ENCODE measurements at regions not wholly inside any gene's neighbourhood (a gene's known extent, or its start where the extent isn't known, plus 50 kb on each side); places are given as distances from the start of the nearest gene placed in this dataset.

- Histone ChIP-seq H3K9me3 (ENCODE audit: control insufficient read depth in 2 of 3, insufficient read depth in 1 of 3, low read length in 3 of 3) (no peaks in the 10 kb centered on the region), H3K27me3 (ENCODE audit: control insufficient read depth, insufficient read depth, low read length) (no peaks in the 10 kb centered on the region), H3K4me1 (ENCODE audit: control insufficient read depth in 2 of 3, insufficient read depth in 2 of 3, low read depth in 1 of 3, low read length in 3 of 3) (no peaks in the 10 kb centered on the region), H3K36me3 (ENCODE audit: control insufficient read depth in 2 of 3, insufficient read depth in 3 of 3, low read length in 3 of 3) (no peaks in the 10 kb centered on the region), H3K4me3 (ENCODE audit: low read length in 3 of 3) (no peak overlapping the region), H3K9ac (ENCODE audit: low read length in 3 of 3) (no peak overlapping the region), H3K27ac (ENCODE audit: low read depth in 2 of 2, low read length in 2 of 2) (no peak overlapping the region)
- intact Hi-C loops (cut with DNase I) = no loop called here
- TF ChIP-seq CTCF (IDR thresholded peaks at IDR 0.05; ENCODE audit: borderline replicate concordance, extremely low read depth, insufficient read depth) = no peak
- FAIRE-seq (no peak), DNase-seq (no peak)
These were observed 1025.0 kb downstream of the ZPLD1 start for GRCh38 chr3:103459815-103460214.

GRCh38 chr3:103470498-103470897 is 1035.7 kb downstream of the ZPLD1 start:
- Histone ChIP-seq H3K27ac (ENCODE audit: low read depth in 2 of 2, low read length in 2 of 2) (no peak overlapping the region), H3K9me3 (ENCODE audit: control insufficient read depth in 2 of 3, insufficient read depth in 1 of 3, low read length in 3 of 3) (no peaks in the 10 kb centered on the region), H3K36me3 (ENCODE audit: control insufficient read depth in 2 of 3, insufficient read depth in 3 of 3, low read length in 3 of 3) (no peaks in the 10 kb centered on the region), H3K9ac (ENCODE audit: low read length in 3 of 3) (no peak overlapping the region), H3K4me1 (ENCODE audit: control insufficient read depth in 2 of 3, insufficient read depth in 2 of 3, low read depth in 1 of 3, low read length in 3 of 3) (no peaks in the 10 kb centered on the region), H3K27me3 (ENCODE audit: control insufficient read depth, insufficient read depth, low read length) (no peaks in the 10 kb centered on the region), H3K4me3 (ENCODE audit: low read length in 3 of 3) (no peak overlapping the region)
- intact Hi-C loops (cut with DNase I) = no loop called here
- no peak for TF ChIP-seq CTCF (IDR thresholded peaks at IDR 0.05; ENCODE audit: borderline replicate concordance, extremely low read depth, insufficient read depth)
- FAIRE-seq (no peak), DNase-seq (no peak)

GRCh38 chr3:103494011-103494410 is 1059.2 kb downstream of the ZPLD1 start:
- no peaks in the 10 kb centered on the region for H3K4me1 ChIP-seq (ENCODE audit: control insufficient read depth in 2 of 3, insufficient read depth in 2 of 3, low read depth in 1 of 3, low read length in 3 of 3)
- FAIRE-seq (no peak), DNase-seq (no peak)
- no peak overlapping the region for H3K9ac ChIP-seq (ENCODE audit: low read length in 3 of 3)
- H3K27ac ChIP-seq (ENCODE audit: low read depth in 2 of 2, low read length in 2 of 2) = no peak overlapping the region
- no peaks in the 10 kb centered on the region for H3K9me3 ChIP-seq (ENCODE audit: control insufficient read depth in 2 of 3, insufficient read depth in 1 of 3, low read length in 3 of 3)
- no peak for TF ChIP-seq CTCF (IDR thresholded peaks at IDR 0.05; ENCODE audit: borderline replicate concordance, extremely low read depth, insufficient read depth)
- intact Hi-C loops (cut with DNase I) = no loop called here
- no peaks in the 10 kb centered on the region for H3K36me3 ChIP-seq (ENCODE audit: control insufficient read depth in 2 of 3, insufficient read depth in 3 of 3, low read length in 3 of 3)
- H3K4me3 ChIP-seq (ENCODE audit: low read length in 3 of 3) = no peak overlapping the region
- H3K27me3 ChIP-seq (ENCODE audit: control insufficient read depth, insufficient read depth, low read length) = no peaks in the 10 kb centered on the region

DNA sequence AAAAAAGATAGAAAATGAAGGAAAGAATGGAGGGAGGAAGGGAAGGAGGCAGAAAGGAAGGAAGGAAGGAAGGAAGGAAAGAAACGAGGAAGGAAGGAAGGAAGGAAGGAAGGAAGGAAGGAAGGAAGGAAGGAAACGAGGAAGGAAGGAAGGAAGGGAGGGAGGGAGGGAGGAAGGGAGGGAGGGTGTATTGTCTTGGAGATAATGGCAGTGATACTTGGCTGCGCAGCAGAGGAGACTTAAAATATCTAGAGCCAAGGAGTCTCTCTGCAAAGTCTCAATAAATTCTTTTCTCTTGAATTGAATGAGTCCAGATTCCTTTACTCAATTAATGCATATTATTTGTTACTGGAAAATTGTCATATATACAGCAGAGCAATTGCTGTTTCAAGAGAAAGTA is 1059.7 kb downstream of the ZPLD1 start:
- DNase-seq = no peak
- Histone ChIP-seq H3K36me3 (ENCODE audit: control insufficient read depth in 2 of 3, insufficient read depth in 3 of 3, low read length in 3 of 3) (no peaks in the 10 kb centered on the region), H3K9me3 (ENCODE audit: control insufficient read depth in 2 of 3, insufficient read depth in 1 of 3, low read length in 3 of 3) (no peaks in the 10 kb centered on the region), H3K4me1 (ENCODE audit: control insufficient read depth in 2 of 3, insufficient read depth in 2 of 3, low read depth in 1 of 3, low read length in 3 of 3) (no peaks in the 10 kb centered on the region), H3K9ac (ENCODE audit: low read length in 3 of 3) (no peak overlapping the region), H3K27ac (ENCODE audit: low read depth in 2 of 2, low read length in 2 of 2) (no peak overlapping the region), H3K27me3 (ENCODE audit: control insufficient read depth, insufficient read depth, low read length) (no peaks in the 10 kb centered on the region), H3K4me3 (ENCODE audit: low read length in 3 of 3) (no peak overlapping the region)
- no peak for FAIRE-seq
- TF ChIP-seq CTCF (IDR thresholded peaks at IDR 0.05; ENCODE audit: borderline replicate concordance, extremely low read depth, insufficient read depth) = no peak
- intact Hi-C loops (cut with DNase I) = no loop called here
